HepG2 (cell line): ENCODE measurements at regions not wholly inside any gene's neighbourhood (a gene's known extent, or its start where the extent isn't known, plus 50 kb on each side); places are given as distances from the start of the nearest gene placed in this dataset.

ENCODE experiments used
- ATAC-seq: fragments of 200-7000 bp; cut with Tn5 transposase; 3 replicates; pipeline ENCODE4 v1.9.1; 2020; ENCODE audit warnings: mild to moderate bottlenecking, moderate library complexity
- BruUV-seq: library from RNA; stranded (reverse); fragments of 400-500 nt; replicated peaks from 2 replicates; lab custom pipeline; 2021; lab: Mats Ljungman, UMichigan
- CTCF ChIA-PET: fragments of 300-600 bp; formaldehyde crosslinking; extraction: SDS; loops from one replicate; lab custom pipeline; 2021; ENCODE audit warnings: low total read pairs, inconsistent platforms, low intra/inter-chr PET ratio; lab: Yijun Ruan, JAX
- POLR2A ChIA-PET: fragments of 350-600 bp; sonication (Branson Sonifier 250); formaldehyde crosslinking; loops from one replicate; lab custom pipeline; 2020; ENCODE audit warnings: antibody characterized with exemption, inconsistent platforms; lab: Yijun Ruan, JAX
- DNase-seq: peaks from one replicate; pipeline ENCODE4 v3.0.0-alpha.2; 2015; ENCODE audit warnings: low spot score
- FAIRE-seq: peaks from 3 replicates; lab custom pipeline; 2011; peaks lifted over from hg19 to GRCh38; lab: Jason Lieb, UNC
- H2AFZ ChIP-seq: one replicate; pipeline ENCODE4 v1.6.1; 2011; ENCODE audit warnings: low read length, inconsistent platforms
- H3K27ac ChIP-seq: fragments of 300-600 bp; 3 replicates; pipeline ENCODE4 v1.8.0; 2011; ENCODE audit warnings: mixed run types, mild to moderate bottlenecking, mixed read lengths, low read length, inconsistent platforms; ENCODE audit not compliant: insufficient read depth; ENCODE audit errors: extremely low read length
- H3K27me3 ChIP-seq, 2 experiments: fragments of 200-600 bp in 1 of 2; 2 replicates in 1 of 2; 3 replicates in 1 of 2; pipeline versions ENCODE4 v1.6.0 to v1.8.0; 2011; ENCODE audit warnings: low read length in 2 of 2, mild to moderate bottlenecking in 2 of 2, moderate library complexity in 2 of 2, inconsistent platforms in 1 of 2; ENCODE audit not compliant: insufficient read depth in 2 of 2, control insufficient read depth in 1 of 2
- H3K36me3 ChIP-seq, 2 experiments: fragments of 200-600 bp in 1 of 2; replicated peaks in 1 of 2; 2 replicates in 1 of 2; 3 replicates in 1 of 2; pipeline versions ENCODE4 v1.5.1 to v1.8.0; 2011; ENCODE audit warnings: low read length in 2 of 2, inconsistent platforms in 1 of 2; ENCODE audit not compliant: insufficient read depth in 2 of 2, control insufficient read depth in 1 of 2
- H3K4me1 ChIP-seq: 2 replicates; pipeline ENCODE4 v1.5.1; 2012; ENCODE audit warnings: low read length, inconsistent platforms; ENCODE audit not compliant: insufficient read depth
- H3K4me2 ChIP-seq: 2 replicates; pipeline ENCODE4 v1.6.0; 2011; ENCODE audit warnings: low read depth, low read length, inconsistent platforms
- H3K4me3 ChIP-seq, 3 experiments: fragments of 200-600 bp in 1 of 3; sonication (generic), shearing (Covaris generic) in 1 of 3; replicated peaks in 1 of 3; 2 replicates each; pipeline ENCODE4 v1.5.1; 2011 to 2016; ENCODE audit warnings: low read length in 3 of 3, inconsistent platforms in 2 of 3, low read depth in 2 of 3, mild to moderate bottlenecking in 2 of 3, control low read depth in 1 of 3, mixed read lengths in 1 of 3; ENCODE audit not compliant: insufficient read depth in 1 of 3
- H3K79me2 ChIP-seq: one replicate; pipeline ENCODE4 v1.6.1; 2011; ENCODE audit warnings: low read length, inconsistent platforms; ENCODE audit not compliant: insufficient read depth
- H3K9ac ChIP-seq: 2 replicates; pipeline ENCODE4 v1.6.0; 2011; ENCODE audit warnings: mild to moderate bottlenecking, low read depth, low read length, inconsistent platforms; ENCODE audit not compliant: insufficient read depth
- H3K9me3 ChIP-seq: 2 replicates; pipeline ENCODE4 v1.5.1; 2012; ENCODE audit warnings: mild to moderate bottlenecking, low read length
- H4K20me1 ChIP-seq: 2 replicates; pipeline ENCODE4 v1.6.0; 2011; ENCODE audit warnings: inconsistent platforms, mild to moderate bottlenecking, low read length, moderate library complexity; ENCODE audit not compliant: insufficient read depth
- NFE2 ChIP-seq: sonication (generic); formaldehyde crosslinking; IDR thresholded peaks from 2 replicates; pipeline ENCODE4 v1.4.0; 2020; ENCODE audit warnings: missing genetic modification reagents
- RFX3 ChIP-seq: IDR thresholded peaks from 2 replicates; pipeline ENCODE4 v1.6.1; 2016; ENCODE audit warnings: missing biosample characterization, missing genetic modification reagents
- SP1 ChIP-seq, 2 experiments: fragments of 450-650 bp in 1 of 2; sonication (generic) in 1 of 2; formaldehyde crosslinking in 1 of 2; IDR thresholded peaks; 2 replicates each; pipeline versions ENCODE4 v1.4.0 to v1.6.1; 2016 to 2020; ENCODE audit warnings: missing genetic modification reagents in 1 of 2
- TBP ChIP-seq: sonication (generic); formaldehyde crosslinking; IDR thresholded peaks from 2 replicates; pipeline ENCODE4 v1.5.0; 2020; ENCODE audit warnings: missing genetic modification reagents
- ZC3H4 ChIP-seq: sonication (generic); formaldehyde crosslinking; IDR thresholded peaks from 2 replicates; pipeline ENCODE4 v1.4.0; 2020; ENCODE audit warnings: missing genetic modification reagents, borderline replicate concordance
- ZNF460 ChIP-seq: sonication (generic); formaldehyde crosslinking; IDR thresholded peaks from 2 replicates; pipeline ENCODE4 v1.5.1; 2020; ENCODE audit warnings: missing genetic modification reagents, mild to moderate bottlenecking, borderline replicate concordance
- ZNF549 ChIP-seq: sonication (generic); formaldehyde crosslinking; IDR thresholded peaks from 2 replicates; pipeline ENCODE4 v1.5.0; 2020; ENCODE audit warnings: missing genetic modification reagents
- WGBS: methylation state at CpG from one replicate; pipeline ENCODE4 v1.1.6; 2017; ENCODE audit warnings: low lambda C conversion rate; 5-methylcytosine and 5-hydroxymethylcytosine counted together
- in situ Hi-C: cut with HindIII; loops from 2 replicates; pipeline ENCODE4 v1.10.0; 2017; ENCODE audit warnings: low pct_unique_long_range_greater_than_20kb; ENCODE audit not compliant: extremely low pct_ligation_motif_present
- intact Hi-C: fragments of 100-400 bp; cut with micrococcal nuclease; formaldehyde crosslinking; loops from one replicate; pipeline ENCODE4 v1.10.0; 2022; ENCODE audit not compliant: unreplicated experiment
- TF ChIP-seq, protein P1 (sequence below): sonication (generic); formaldehyde crosslinking; IDR thresholded peaks from 2 replicates; pipeline ENCODE4 v1.8.0; 2022; ENCODE audit warnings: mild to moderate bottlenecking, missing genetic modification reagents

DNA sequence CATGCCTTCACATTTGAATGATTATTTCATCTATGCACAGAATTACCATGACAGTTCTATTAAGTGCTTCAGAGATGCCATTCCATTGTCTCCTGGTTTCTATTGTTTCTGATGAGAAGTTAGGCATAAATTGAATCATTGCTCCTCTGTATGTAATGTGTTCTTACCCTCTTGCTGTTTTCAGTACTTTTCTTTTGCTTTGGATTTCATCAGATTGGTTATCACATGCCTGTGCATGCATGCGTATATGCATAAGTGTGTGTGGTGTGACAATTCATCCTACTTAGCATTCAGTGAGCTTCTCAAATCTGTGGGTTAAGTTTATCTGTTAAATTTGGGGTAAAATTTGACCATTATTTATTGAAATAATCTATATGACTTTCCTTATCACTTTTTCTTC is 263.3 kb upstream of the RND3 start (continued):
- no peak for TF ChIP-seq SP1 (IDR thresholded peaks at IDR 0.05)
- no peak for TF ChIP-seq SP1 (CRISPR knock-in tag; IDR thresholded peaks at IDR 0.05)

DNA sequence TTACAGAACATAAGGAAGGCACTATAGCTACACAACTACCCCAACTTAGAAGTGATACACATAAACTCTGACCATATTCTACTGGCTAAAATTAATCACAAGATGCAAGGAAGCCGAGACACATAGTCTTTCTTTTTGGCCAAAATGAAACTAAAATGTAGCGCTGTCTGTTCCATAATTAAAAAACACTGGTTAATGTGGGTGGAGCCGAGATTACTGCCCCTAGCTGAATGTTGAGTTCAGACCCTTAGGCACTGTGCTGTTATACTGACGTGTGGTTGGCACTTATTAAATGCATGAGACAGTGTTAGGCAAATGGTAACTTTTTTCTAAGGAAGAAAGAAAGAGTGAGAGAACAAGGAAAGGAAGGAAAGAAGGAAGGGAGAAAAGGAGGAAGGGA is 254.6 kb upstream of the RND3 start:
- Histone ChIP-seq H2AFZ (no peak overlapping the region), H3K4me3 (no peak overlapping the region), H3K27me3 (no peaks in the 10 kb centered on the region), H3K9ac (no peak overlapping the region), H3K27ac (no peak overlapping the region), H3K79me2 (no peaks in the 10 kb centered on the region), H3K4me1 (no peaks in the 10 kb centered on the region), H4K20me1 (no peaks in the 10 kb centered on the region), H3K4me2 (no peak overlapping the region), H3K36me3 (no peaks in the 10 kb centered on the region), H3K9me3 (no peaks in the 10 kb centered on the region)
- ChIA-PET CTCF (no interaction called here), POLR2A (no interaction called here)
- FAIRE-seq (no peak), DNase-seq (no peak), ATAC-seq (no peak)
- TF ChIP-seq ZNF549 = no peak
- TF ChIP-seq, protein P1, sequence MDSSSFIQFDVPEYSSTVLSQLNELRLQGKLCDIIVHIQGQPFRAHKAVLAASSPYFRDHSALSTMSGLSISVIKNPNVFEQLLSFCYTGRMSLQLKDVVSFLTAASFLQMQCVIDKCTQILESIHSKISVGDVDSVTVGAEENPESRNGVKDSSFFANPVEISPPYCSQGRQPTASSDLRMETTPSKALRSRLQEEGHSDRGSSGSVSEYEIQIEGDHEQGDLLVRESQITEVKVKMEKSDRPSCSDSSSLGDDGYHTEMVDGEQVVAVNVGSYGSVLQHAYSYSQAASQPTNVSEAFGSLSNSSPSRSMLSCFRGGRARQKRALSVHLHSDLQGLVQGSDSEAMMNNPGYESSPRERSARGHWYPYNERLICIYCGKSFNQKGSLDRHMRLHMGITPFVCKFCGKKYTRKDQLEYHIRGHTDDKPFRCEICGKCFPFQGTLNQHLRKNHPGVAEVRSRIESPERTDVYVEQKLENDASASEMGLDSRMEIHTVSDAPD = no peak
- no peak for TF ChIP-seq NFE2 (CRISPR knock-in tag)
- in situ Hi-C loops = no loop called here
- 6% methylated on average over 4 of the region's 4 CpGs for WGBS
- intact Hi-C loops = no loop called here
- no TSS peak for BruUV-seq

DNA sequence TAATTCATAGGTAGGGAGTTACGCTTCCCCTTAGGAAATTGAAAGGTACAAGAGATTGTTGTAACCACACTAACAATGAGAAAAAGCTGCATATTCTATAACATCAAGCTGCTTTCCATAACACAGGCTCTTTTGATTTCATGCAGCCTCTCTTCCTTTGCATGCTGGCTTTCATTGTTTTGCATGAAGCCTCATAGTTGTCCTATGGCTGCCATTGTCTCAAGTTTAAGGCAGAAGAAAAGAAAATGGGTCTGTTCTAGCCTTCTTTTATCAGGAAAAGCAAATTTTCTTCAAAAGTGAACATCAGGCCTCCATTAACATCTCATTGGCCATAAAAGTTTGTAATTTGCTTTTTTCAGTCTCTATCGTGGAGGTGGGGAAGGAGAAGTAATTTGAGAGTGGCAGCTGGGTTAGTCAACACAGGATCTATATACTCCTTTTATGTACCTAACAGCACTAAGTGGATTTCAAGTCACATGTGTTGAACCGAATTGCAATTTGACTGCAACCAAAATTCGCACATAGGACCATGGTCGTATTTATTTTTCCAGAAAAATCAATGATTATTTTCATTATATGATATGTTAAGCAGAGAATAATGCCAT is 248.5 kb upstream of the RND3 start:
- ATAC-seq (no peak), DNase-seq (no peak)
- H3K79me2 ChIP-seq = no peaks in the 10 kb centered on the region
- H3K4me2 ChIP-seq = no peak overlapping the region
- in situ Hi-C loops (no loop called here), intact Hi-C loops (no loop called here)
- POLR2A ChIA-PET = no interaction called here
- H3K27me3 ChIP-seq = no peaks in the 10 kb centered on the region
- H3K9ac ChIP-seq = no peak overlapping the region
- CTCF ChIA-PET = no interaction called here
- TF ChIP-seq ZNF460 (no peak), ZC3H4 (CRISPR knock-in tag) (no peak), RFX3 (no peak), TBP (CRISPR knock-in tag) (no peak)
- TF ChIP-seq, all 625 proteins: peak for 0
- no peaks in the 10 kb centered on the region for H3K36me3 ChIP-seq
- no peak for FAIRE-seq
- BruUV-seq = no TSS peak
- H4K20me1 ChIP-seq = no peaks in the 10 kb centered on the region
- H2AFZ ChIP-seq = no peak overlapping the region
- no peak overlapping the region for H3K4me3 ChIP-seq
- H3K27ac ChIP-seq = no peak overlapping the region
- H3K4me1 ChIP-seq = no peaks in the 10 kb centered on the region
- WGBS = 8% methylated on average over 5 of the region's 5 CpGs
- no peaks in the 10 kb centered on the region for H3K9me3 ChIP-seq
